Right lobe of liver (tissue), 6 donors: ENCODE measurements at regions not wholly inside any gene's neighbourhood (a gene's known extent, or its start where the extent isn't known, plus 50 kb on each side); places are given as distances from the start of the nearest gene placed in this dataset.
"Not testable (repeated sequence)": the region's sequence is repeated elsewhere in the genome, so short reads cannot be mapped to it uniquely, and the experiment has no call there.

Experiments
- ATAC-seq, 4 donors: fragments of 200-7000 bp; cut with Tn5 transposase; one replicate each; pipeline ENCODE4 v1.9.1; 2020; ENCODE audit warnings: mild to moderate bottlenecking in 4 of 4, moderate library complexity in 4 of 4
- DNase-seq, 3 donors: peaks; one replicate each; pipeline ENCODE4 v3.0.0-alpha.2; 2020
- H3K27ac ChIP-seq, 3 donors: fragments of 200-600 bp; one replicate each; pipeline ENCODE4 v1.8.0; 2022
- H3K27me3 ChIP-seq, 2 donors: fragments of 200-600 bp; one replicate each; pipeline ENCODE4 v1.8.0; 2022
- H3K36me3 ChIP-seq, 4 donors: fragments of 200-600 bp; sonication (generic) in 1 of 4; one replicate each; pipeline versions ENCODE4 v1.5.1 to v1.8.0; 2017 to 2022; ENCODE audit warnings: control low read depth in 1 of 4
- H3K4me1 ChIP-seq, 4 donors: fragments of 200-600 bp; sonication (generic) in 1 of 4; one replicate each; pipeline versions ENCODE4 v1.5.1 to v1.8.0; 2017 to 2022; ENCODE audit warnings: control low read depth in 1 of 4
- H3K4me3 ChIP-seq, 3 donors: fragments of 200-600 bp; one replicate each; pipeline ENCODE4 v1.8.0; 2022
- H3K9me3 ChIP-seq, 4 donors: fragments of 200-600 bp; sonication (generic) in 1 of 4; one replicate each; pipeline versions ENCODE4 v1.5.1 to v1.8.0; 2017 to 2022; ENCODE audit warnings: control low read depth in 1 of 4
- CTCF ChIP-seq, 4 donors: fragments of 200-600 bp in 3 of 4; fragments of 450-650 bp in 1 of 4; IDR thresholded peaks; one replicate each; pipeline versions ENCODE4 v1.5.1 to v1.8.0; 2016 to 2022; ENCODE audit warnings: antibody characterized with exemption in 4 of 4, mild to moderate bottlenecking in 2 of 4
- POLR2A ChIP-seq: fragments of 450-650 bp; IDR thresholded peaks from one replicate; pipeline ENCODE4 v1.6.1; 2017; ENCODE audit warnings: antibody characterized with exemption, mild to moderate bottlenecking
- whole genome bisulfite sequencing: methylation state at CpG from one replicate; pipeline ENCODE4 v1.1.6; 2018; ENCODE audit warnings: low coverage, low lambda C conversion rate; ENCODE audit not compliant: insufficient coverage; ENCODE audit errors: missing lambda C conversion rate; 5-methylcytosine and 5-hydroxymethylcytosine counted together
- intact Hi-C, 2 donors: fragments of 100-400 bp; cut with DNase I; formaldehyde crosslinking; loops; one replicate each; pipeline versions ENCODE4 v1.11.2 to v1.14.1; 2022
- donor health status: DM: no; HTN: yes; CAD: no.
- donor health status: DM: no; HTN: no; CAD: no.
- donor health status: DM: no; HTN: no; CAD: no.
- donor health status: DM: no; HTN: yes; CAD: no.
- donor health status: DM: no; HTN: yes; CAD: no.

- intact Hi-C loops = no loop called here
- ATAC-seq = no peak
- no peaks in the 10 kb centered on the region for H3K4me1 ChIP-seq
- H3K27me3 ChIP-seq = no peaks in the 10 kb centered on the region
- 36% methylated on average over 3 of the region's 3 CpGs for WGBS
- no peak overlapping the region for H3K4me3 ChIP-seq
- no peak overlapping the region for H3K27ac ChIP-seq
- no peaks in the 10 kb centered on the region for H3K9me3 ChIP-seq
- TF ChIP-seq CTCF (IDR thresholded peaks at IDR 0.05) = no peak
- no peak for DNase-seq
- H3K36me3 ChIP-seq = no peaks in the 10 kb centered on the region
Measured at GRCh38 chr2:220767591-220768255, 804.4 kb downstream of the EPHA4 start.

- ATAC-seq = no peak
- no peak overlapping the region for H3K27ac ChIP-seq
- no peak overlapping the region for H3K4me3 ChIP-seq
- no peak for DNase-seq
- no peaks in the 10 kb centered on the region for H3K27me3 ChIP-seq
- no peaks in the 10 kb centered on the region for H3K9me3 ChIP-seq
- H3K4me1 ChIP-seq = no peaks in the 10 kb centered on the region
- TF ChIP-seq POLR2A = no peak
- no peak for TF ChIP-seq CTCF (IDR thresholded peaks at IDR 0.05)
- H3K36me3 ChIP-seq = no peaks in the 10 kb centered on the region
- 63% methylated on average over 1 of the region's 2 CpGs for WGBS
- intact Hi-C loops = no loop called here
Measured at GRCh38 chr2:220775856-220776488, 796.1 kb downstream of the EPHA4 start.

GRCh38 chr2:220779076-220779475 lies 793.0 kb downstream of the EPHA4 start:
- H3K4me3 ChIP-seq, ATAC-seq, H3K27me3 ChIP-seq, intact Hi-C loops, H3K4me1 ChIP-seq, H3K27ac ChIP-seq, H3K9me3 ChIP-seq, H3K36me3 ChIP-seq, DNase-seq: not testable (repeated sequence)

GRCh38 chr2:220779511-220779910 lies 792.6 kb downstream of the EPHA4 start:
- Histone ChIP-seq H3K9me3 (no peaks in the 10 kb centered on the region), H3K36me3 (no peaks in the 10 kb centered on the region), H3K27me3 (no peaks in the 10 kb centered on the region), H3K4me1 (no peaks in the 10 kb centered on the region), H3K27ac (no peak overlapping the region), H3K4me3 (no peak overlapping the region)
- DNase-seq (no peak), ATAC-seq (no peak)
- WGBS = 33% methylated on average over 1 of the region's 1 CpG
- intact Hi-C loops = no loop called here
- TF ChIP-seq CTCF (IDR thresholded peaks at IDR 0.05) (no peak), POLR2A (no peak)

DNA sequence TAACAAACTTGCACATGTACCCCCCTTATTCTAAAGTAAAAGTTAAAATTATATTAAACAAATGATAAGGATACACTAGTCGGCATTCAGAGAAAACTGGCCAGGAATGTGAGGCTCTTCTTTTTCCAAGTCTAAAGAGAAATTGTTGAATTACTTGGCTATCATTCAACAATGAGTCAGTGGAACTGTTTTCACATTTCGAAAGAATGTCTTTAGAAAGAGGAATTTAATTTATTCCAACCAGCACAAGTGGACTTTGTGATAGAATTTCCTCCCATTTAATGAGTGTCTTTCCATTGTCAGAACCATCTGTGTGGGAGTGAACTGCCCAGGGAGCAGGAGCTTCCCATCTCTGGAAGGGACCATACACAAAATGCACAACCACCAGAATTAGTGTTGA lies 792.2 kb downstream of the EPHA4 start:
- Histone ChIP-seq H3K27ac (no peak overlapping the region), H3K4me3 (no peak overlapping the region), H3K27me3 (no peaks in the 10 kb centered on the region), H3K36me3 (no peaks in the 10 kb centered on the region), H3K9me3 (no peaks in the 10 kb centered on the region), H3K4me1 (no peaks in the 10 kb centered on the region)
- no peak for TF ChIP-seq POLR2A
- TF ChIP-seq CTCF (IDR thresholded peaks at IDR 0.05) = no peak
- intact Hi-C loops = no loop called here
- DNase-seq = no peak
- no peak for ATAC-seq
- WGBS = 42% methylated on average over 2 of the region's 2 CpGs
